Left ventricle myocardium inferior (tissue), 1 donor: ENCODE measurements at regions not wholly inside any gene's neighbourhood (a gene's known extent, or its start where the extent isn't known, plus 50 kb on each side); places are given as distances from the start of the nearest gene placed in this dataset.

ENCODE experiments used
- DNase-seq: peaks from one replicate; pipeline ENCODE4 v3.0.0-alpha.2; 2020
- H3K27ac ChIP-seq: fragments of 200-600 bp; replicated peaks from 2 replicates; pipeline ENCODE4 v1.8.0; 2021
- H3K27me3 ChIP-seq: fragments of 200-600 bp; 2 replicates; pipeline ENCODE4 v1.8.0; 2021; ENCODE audit warnings: low read depth
- H3K36me3 ChIP-seq: fragments of 200-600 bp; 2 replicates; pipeline ENCODE4 v1.8.0; 2021
- H3K4me1 ChIP-seq: fragments of 200-600 bp; 2 replicates; pipeline ENCODE4 v1.8.0; 2021
- H3K4me3 ChIP-seq: fragments of 200-600 bp; 2 replicates; pipeline ENCODE4 v1.8.0; 2021; ENCODE audit warnings: mild to moderate bottlenecking, moderate library complexity
- H3K9me3 ChIP-seq: fragments of 200-600 bp; replicated peaks from 2 replicates; pipeline ENCODE4 v1.8.0; 2021
- CTCF ChIP-seq: fragments of 200-600 bp; IDR thresholded peaks from 2 replicates; pipeline ENCODE4 v1.8.0; 2021; ENCODE audit warnings: antibody characterized with exemption, mild to moderate bottlenecking, borderline replicate concordance
- intact Hi-C: fragments of 100-400 bp; cut with micrococcal nuclease; formaldehyde crosslinking; loops from one replicate; pipeline ENCODE4 v1.11.0; 2022
- donor health status: DM: no; HTN: yes; CAD: no; lungs with severe emphysema.

DNA sequence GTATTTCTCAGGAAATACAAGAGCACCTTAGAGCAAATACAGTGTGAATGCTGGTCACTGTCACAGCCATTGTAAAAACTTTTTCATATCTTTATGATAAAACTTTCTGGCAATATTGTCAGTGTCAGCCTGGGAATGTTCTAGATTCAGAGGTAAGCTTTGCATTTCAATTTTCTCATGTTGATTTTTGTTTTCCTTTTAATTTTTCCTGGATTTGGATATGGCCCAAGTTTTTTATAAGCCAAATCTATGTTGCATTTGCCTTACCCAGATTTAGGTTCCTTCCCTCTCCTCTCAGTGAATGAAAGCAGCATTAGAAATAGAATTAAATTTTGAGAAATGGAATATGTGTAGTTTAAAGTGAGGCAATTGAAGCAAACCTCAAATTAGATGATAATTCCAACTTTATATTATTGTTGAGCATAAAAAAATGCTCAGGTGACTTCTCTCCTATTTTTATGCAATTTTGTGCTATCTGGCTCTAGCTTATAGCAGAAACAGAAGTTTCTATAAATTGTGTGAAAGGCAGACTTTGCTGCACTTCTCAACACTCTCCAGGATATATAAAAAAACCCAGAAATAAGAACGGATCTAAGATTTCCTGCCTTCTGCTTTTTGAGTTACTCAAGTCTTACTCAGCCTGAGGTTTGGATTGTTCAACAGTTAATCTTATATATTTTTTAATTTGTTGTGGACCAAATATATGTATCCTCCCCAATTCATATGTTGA is 368.2 kb upstream of the PRICKLE1 start:
- Histone ChIP-seq H3K4me3 (no peak overlapping the region), H3K27me3 (no peaks in the 10 kb centered on the region), H3K36me3 (no peaks in the 10 kb centered on the region), H3K4me1 (peaks cover 13% of the 10 kb centered on the region), H3K9me3 (peaks cover 7% of the 10 kb centered on the region), H3K27ac (peak overlapping the region; percentile 31)
- intact Hi-C loops = no loop called here
- TF ChIP-seq CTCF = no peak
- no peak for DNase-seq

- Histone ChIP-seq H3K4me1 (peaks cover 13% of the 10 kb centered on the region), H3K27me3 (no peaks in the 10 kb centered on the region), H3K9me3 (peaks cover 7% of the 10 kb centered on the region), H3K4me3 (no peak overlapping the region), H3K36me3 (no peaks in the 10 kb centered on the region), H3K27ac (peak overlapping the region; percentile 21)
- DNase-seq = peak; percentile 31
- intact Hi-C loops = no loop called here
- no peak for TF ChIP-seq CTCF
Observed at GRCh38 chr12:42957136-42957535, 367.6 kb upstream of the PRICKLE1 start.

DNA sequence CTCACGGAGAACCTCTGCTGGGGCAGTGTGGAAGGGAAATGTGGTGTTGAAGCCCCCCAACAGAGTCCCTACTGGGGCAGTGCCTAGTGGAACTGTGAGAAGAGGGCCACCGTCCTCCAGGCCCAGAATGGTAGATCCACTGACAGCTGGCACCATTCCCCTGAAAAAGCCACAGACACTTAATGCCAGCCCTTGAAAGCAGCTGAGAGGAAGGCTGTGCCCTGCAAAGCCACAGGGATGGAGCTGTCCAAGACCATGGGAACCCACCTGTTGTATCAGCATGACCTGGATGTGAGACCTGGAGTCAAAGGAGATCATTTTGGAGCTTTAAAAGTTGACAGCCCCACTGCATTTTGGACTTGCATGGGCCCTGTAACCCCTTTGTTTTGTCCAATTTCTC is 363.5 kb upstream of the PRICKLE1 start:
- no peak overlapping the region for H3K27ac ChIP-seq
- no peak overlapping the region for H3K4me3 ChIP-seq
- peaks cover 9% of the 10 kb centered on the region for H3K4me1 ChIP-seq
- DNase-seq = no peak
- no peaks in the 10 kb centered on the region for H3K36me3 ChIP-seq
- no peaks in the 10 kb centered on the region for H3K9me3 ChIP-seq
- intact Hi-C loops = no loop called here
- TF ChIP-seq CTCF = no peak
- no peaks in the 10 kb centered on the region for H3K27me3 ChIP-seq

- no peak for TF ChIP-seq CTCF
- Histone ChIP-seq H3K36me3 (no peaks in the 10 kb centered on the region), H3K4me3 (no peak overlapping the region), H3K27ac (no peak overlapping the region), H3K4me1 (no peaks in the 10 kb centered on the region), H3K27me3 (no peaks in the 10 kb centered on the region), H3K9me3 (peaks cover 21% of the 10 kb centered on the region)
- DNase-seq = no peak
- intact Hi-C loops = no loop called here
Observed at GRCh38 chr12:42946871-42947381, 357.4 kb upstream of the PRICKLE1 start.

GRCh38 chr12:42945927-42946326 is 356.4 kb upstream of the PRICKLE1 start:
- Histone ChIP-seq H3K27me3 (no peaks in the 10 kb centered on the region), H3K36me3 (no peaks in the 10 kb centered on the region), H3K4me3 (no peak overlapping the region), H3K27ac (no peak overlapping the region), H3K4me1 (no peaks in the 10 kb centered on the region), H3K9me3 (peaks cover 31% of the 10 kb centered on the region)
- no peak for TF ChIP-seq CTCF
- intact Hi-C loops = no loop called here
- DNase-seq = no peak
